ENCODE measurements at regions not wholly inside any gene's neighbourhood (a gene's known extent, or its start where the extent isn't known, plus 50 kb on each side); places are given as distances from the start of the nearest gene placed in this dataset.

- H3K27ac Mint-ChIP-seq, result no peak overlapping the region
- H3K36me3 Mint-ChIP-seq, result peaks cover 2% of the 10 kb centered on the region
- no peak overlapping the region for H3K4me3 Mint-ChIP-seq
- TF ChIP-seq, protein P1, sequence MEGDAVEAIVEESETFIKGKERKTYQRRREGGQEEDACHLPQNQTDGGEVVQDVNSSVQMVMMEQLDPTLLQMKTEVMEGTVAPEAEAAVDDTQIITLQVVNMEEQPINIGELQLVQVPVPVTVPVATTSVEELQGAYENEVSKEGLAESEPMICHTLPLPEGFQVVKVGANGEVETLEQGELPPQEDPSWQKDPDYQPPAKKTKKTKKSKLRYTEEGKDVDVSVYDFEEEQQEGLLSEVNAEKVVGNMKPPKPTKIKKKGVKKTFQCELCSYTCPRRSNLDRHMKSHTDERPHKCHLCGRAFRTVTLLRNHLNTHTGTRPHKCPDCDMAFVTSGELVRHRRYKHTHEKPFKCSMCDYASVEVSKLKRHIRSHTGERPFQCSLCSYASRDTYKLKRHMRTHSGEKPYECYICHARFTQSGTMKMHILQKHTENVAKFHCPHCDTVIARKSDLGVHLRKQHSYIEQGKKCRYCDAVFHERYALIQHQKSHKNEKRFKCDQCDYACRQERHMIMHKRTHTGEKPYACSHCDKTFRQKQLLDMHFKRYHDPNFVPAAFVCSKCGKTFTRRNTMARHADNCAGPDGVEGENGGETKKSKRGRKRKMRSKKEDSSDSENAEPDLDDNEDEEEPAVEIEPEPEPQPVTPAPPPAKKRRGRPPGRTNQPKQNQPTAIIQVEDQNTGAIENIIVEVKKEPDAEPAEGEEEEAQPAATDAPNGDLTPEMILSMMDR (IDR thresholded peaks at IDR 0.05; ENCODE audit: unreplicated experiment), result no peak
- H3K9me3 Mint-ChIP-seq, result peaks cover 11% of the 10 kb centered on the region
- DNase-seq (ENCODE audit: low spot score in 2 of 2, unreplicated experiment in 2 of 2), result no peak
- peaks cover 6% of the 10 kb centered on the region for H3K4me1 Mint-ChIP-seq
- no peaks in the 10 kb centered on the region for H3K27me3 Mint-ChIP-seq (ENCODE audit: low read depth)
These were observed 74.9 kb downstream of the CLDN34 start for GRCh38 chrX:10042055-10042454.

- Mint-ChIP-seq H3K36me3 (peaks cover 2% of the 10 kb centered on the region), H3K4me3 (no peak overlapping the region), H3K27ac (no peak overlapping the region), H3K9me3 (peaks cover 11% of the 10 kb centered on the region), H3K4me1 (peaks cover 13% of the 10 kb centered on the region), H3K27me3 (ENCODE audit: low read depth) (no peaks in the 10 kb centered on the region)
- DNase-seq (ENCODE audit: low spot score in 2 of 2, unreplicated experiment in 2 of 2), result no peak
- TF ChIP-seq, protein P1 (IDR thresholded peaks at IDR 0.05; ENCODE audit: unreplicated experiment), result no peak
These were observed 76.2 kb downstream of the CLDN34 start for GRCh38 chrX:10043386-10043785.

DNA sequence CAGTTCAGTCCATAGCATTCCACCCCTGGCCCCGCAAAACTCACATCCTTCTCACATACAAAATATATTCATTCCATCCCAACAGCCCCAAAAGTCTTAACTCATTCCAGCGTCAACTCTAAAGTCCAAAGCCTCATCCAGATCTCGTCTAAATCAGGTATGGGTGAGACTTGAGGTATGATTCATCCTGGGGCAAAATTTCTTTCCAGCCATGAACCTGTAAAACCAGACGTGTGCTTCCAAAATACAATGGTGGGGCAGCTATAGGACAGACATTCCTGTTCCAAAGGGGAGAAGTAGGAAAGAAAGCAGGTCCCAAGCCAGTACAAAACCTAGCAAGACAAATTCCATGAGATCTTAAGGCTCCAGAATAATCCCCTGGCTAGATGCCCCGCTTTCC lies 76.9 kb downstream of the CLDN34 start:
- H3K36me3 Mint-ChIP-seq, result peaks cover 2% of the 10 kb centered on the region
- H3K9me3 Mint-ChIP-seq, result peaks cover 11% of the 10 kb centered on the region
- TF ChIP-seq, protein P1 (IDR thresholded peaks at IDR 0.05; ENCODE audit: unreplicated experiment), result no peak
- no peak overlapping the region for H3K4me3 Mint-ChIP-seq
- no peak for DNase-seq (ENCODE audit: low spot score in 2 of 2, unreplicated experiment in 2 of 2)
- no peaks in the 10 kb centered on the region for H3K27me3 Mint-ChIP-seq (ENCODE audit: low read depth)
- peaks cover 13% of the 10 kb centered on the region for H3K4me1 Mint-ChIP-seq
- no peak overlapping the region for H3K27ac Mint-ChIP-seq

DNA sequence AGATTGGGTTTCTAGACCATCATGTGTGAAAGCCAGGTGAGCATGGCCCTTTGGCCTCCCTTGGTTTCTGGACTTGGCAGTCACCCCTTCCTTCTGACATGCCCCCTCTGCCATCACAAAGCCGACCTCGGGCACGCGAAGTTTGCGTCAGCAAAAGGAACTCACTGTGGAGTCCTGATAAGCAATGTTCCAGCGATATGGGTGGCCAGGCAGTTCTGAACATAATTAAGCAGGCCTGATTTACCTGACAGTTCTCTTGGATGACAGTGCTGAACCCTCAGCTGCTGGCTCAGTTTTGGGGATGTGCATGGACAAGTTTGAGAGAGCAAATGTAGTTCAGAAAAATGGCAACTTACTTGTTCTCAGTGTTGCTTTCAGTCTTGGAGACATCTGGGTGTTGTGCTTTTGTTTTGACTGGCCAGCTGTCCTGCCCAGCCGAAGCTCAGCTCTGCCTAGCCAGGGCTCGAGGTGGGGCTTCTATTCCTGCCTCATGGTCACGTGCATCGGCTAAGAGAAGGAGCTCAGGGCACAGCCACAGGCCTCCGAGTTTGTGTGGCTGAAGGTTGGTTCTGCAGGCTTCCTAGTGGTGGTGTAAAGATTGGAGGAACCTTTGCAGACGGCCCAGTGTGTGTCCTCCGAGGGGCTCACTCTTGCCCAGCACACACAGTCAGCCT lies 78.3 kb downstream of the CLDN34 start:
- Mint-ChIP-seq H3K4me3 (no peak overlapping the region), H3K36me3 (peaks cover 2% of the 10 kb centered on the region), H3K9me3 (peaks cover 13% of the 10 kb centered on the region), H3K27me3 (ENCODE audit: low read depth) (no peaks in the 10 kb centered on the region), H3K4me1 (peaks cover 23% of the 10 kb centered on the region), H3K27ac (no peak overlapping the region)
- TF ChIP-seq, protein P1 (IDR thresholded peaks at IDR 0.05; ENCODE audit: unreplicated experiment), result no peak
- no peak for DNase-seq (ENCODE audit: low spot score in 2 of 2, unreplicated experiment in 2 of 2)

GRCh38 chrX:10047133-10047532 lies 80.0 kb downstream of the CLDN34 start:
- peaks cover 2% of the 10 kb centered on the region for H3K36me3 Mint-ChIP-seq

More at GRCh38 chrX:10047133-10047532, 80.0 kb downstream of the CLDN34 start:
- Mint-ChIP-seq H3K27me3 (ENCODE audit: low read depth) (no peaks in the 10 kb centered on the region), H3K9me3 (peaks cover 14% of the 10 kb centered on the region), H3K4me1 (peaks cover 38% of the 10 kb centered on the region), H3K27ac (no peak overlapping the region), H3K4me3 (no peak overlapping the region)
- no peak for DNase-seq (ENCODE audit: low spot score in 2 of 2, unreplicated experiment in 2 of 2)
- TF ChIP-seq, protein P1 (IDR thresholded peaks at IDR 0.05; ENCODE audit: unreplicated experiment), result no peak

All from mesothelial cell of epicardium (in vitro differentiated cells).